GM21737 (cell line): ENCODE measurements at regions not wholly inside any gene's neighbourhood (a gene's known extent, or its start where the extent isn't known, plus 50 kb on each side); places are given as distances from the start of the nearest gene placed in this dataset.
"Not testable (repeated sequence)": the region's sequence is repeated elsewhere in the genome, so short reads cannot be mapped to it uniquely, and the experiment has no call there.

Source experiments
- ATAC-seq: cut with Tn5 transposase; IDR thresholded peaks from one replicate; pipeline ENCODE4 v1.9.1; 2021; ENCODE audit warnings: mild to moderate bottlenecking, moderate library complexity; ENCODE audit not compliant: unreplicated experiment

GRCh38 chr12:42887657-42888056 is 298.1 kb upstream of the PRICKLE1 start:
- no peak for ATAC-seq

DNA sequence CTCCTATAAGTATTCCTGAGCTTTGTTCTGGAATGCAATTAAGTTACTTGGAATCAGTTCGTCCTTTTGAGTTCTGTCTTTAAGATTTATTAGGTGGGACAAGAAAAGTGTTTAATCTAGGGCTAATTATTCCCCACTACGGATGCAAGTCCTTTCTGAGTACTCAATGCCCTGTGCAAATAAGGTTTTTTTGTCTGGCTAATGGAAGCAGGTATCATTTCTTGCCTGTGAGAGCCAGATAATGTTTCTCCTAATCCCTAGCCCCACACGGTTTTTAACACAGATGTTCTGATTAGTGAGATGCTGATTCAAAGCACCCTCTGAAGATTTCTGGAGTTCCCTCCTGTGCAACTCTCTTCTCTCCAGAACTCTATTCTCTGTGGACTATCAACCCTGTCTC is 296.6 kb upstream of the PRICKLE1 start:
- ATAC-seq: no peak

- no peak for ATAC-seq
These were observed 296.1 kb upstream of the PRICKLE1 start for GRCh38 chr12:42885677-42886076.

DNA sequence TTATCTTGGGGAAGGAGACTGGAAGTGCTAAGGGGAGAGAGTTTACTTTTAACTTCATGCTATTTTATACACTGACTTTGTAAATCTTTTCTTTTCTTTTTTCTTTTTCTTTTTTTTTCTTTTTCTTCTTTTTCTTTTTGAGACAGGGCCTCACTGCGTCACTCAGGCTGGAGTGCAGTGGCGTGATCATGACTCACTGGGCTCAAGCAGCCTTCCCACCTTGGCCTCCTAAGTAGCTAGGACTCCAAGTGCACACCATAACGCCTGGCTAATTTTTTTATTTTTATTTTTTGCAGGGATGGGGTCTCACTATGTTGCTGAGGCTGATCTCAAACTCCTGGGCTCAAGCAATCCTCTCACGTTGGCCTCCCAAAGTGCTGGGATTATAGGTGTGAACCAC is 294.6 kb upstream of the PRICKLE1 start:
- ATAC-seq: no peak

DNA sequence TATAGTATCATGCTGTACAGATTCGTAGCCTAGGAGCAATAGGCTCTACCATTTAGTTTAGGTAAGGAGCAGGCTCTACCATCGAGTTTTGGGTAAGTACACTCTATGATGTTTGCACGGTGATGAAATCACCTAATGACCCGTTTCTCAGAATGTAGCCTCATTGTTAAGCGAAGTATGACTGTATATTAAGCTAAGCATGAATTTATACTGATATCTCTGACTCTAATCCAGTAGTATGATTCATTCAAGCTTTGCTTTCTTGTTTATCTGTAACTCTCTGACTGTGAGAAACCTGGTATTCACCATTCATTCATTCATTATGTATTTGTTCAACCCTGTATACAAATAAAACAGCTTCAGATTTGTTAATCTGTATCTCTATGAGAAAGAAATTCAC is 283.9 kb upstream of the PRICKLE1 start:
- ATAC-seq: no peak

GRCh38 chr12:42871816-42872215 is 282.3 kb upstream of the PRICKLE1 start:
- ATAC-seq: no peak

GRCh38 chr12:42868291-42868690 is 278.7 kb upstream of the PRICKLE1 start:
- ATAC-seq: no peak

DNA sequence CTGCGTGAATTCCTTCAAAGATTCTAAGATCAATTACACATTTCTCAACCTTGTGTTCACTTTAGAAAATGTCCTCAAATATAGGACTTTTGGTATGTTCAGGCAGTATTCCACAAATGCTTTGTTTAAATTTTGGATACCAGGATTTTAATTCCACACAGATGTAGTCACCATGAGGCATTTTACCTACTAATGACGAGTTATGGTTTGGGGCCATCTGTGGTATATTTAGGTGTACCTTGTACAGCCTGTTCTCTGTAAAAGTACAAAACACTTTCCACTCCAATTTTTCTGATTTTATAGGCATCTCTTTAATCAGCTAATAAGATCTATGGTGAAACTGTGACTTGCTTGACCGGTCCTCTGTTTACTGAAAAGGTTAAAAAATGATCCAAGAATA is 275.7 kb upstream of the PRICKLE1 start:
- ATAC-seq: no peak

GRCh38 chr12:42862055-42862454 is 272.5 kb upstream of the PRICKLE1 start:
- no peak for ATAC-seq

DNA sequence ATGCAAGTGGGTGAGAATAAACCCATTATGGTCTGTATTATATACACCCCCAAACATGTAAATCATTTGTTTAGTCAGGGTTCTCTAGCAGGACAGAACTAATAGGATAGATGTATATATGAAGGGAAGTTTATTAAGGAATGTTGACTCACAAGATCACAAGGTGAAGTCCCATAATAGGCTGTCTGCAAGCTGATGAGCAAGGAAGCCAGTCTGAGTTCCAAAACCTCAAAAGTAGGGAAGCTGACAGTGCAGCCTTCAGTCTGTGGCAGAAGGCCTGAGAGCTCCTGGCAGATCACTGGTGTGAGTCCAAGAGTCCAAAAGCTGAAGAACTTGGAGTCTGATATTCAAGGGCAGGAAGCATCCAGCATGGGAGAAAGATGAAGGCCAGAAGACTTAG is 270.8 kb upstream of the PRICKLE1 start:
- ATAC-seq: not testable (repeated sequence)

- no peak for ATAC-seq
These were observed 270.1 kb upstream of the PRICKLE1 start for GRCh38 chr12:42859612-42860011.

DNA sequence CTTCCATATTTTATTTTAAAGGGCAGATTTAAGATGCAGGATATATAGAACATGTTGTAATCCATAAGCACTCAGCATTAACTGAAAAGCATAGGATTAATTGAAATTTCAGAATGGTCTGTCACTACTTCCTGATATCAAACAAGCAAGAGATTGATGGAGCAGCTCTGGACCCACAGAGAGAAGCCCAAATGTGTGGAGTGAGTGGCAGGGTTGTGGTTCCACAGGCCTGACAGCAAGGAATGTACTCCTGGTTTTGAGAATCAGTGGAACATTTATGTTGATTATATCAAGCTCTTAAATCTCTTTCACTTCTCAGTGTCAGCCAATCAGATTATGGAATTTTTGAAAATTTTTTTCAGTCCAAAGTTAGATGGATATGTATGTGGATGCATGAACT is 267.6 kb upstream of the PRICKLE1 start:
- ATAC-seq: no peak

- no peak for ATAC-seq
These were observed 265.9 kb upstream of the PRICKLE1 start for GRCh38 chr12:42855362-42855950.

DNA sequence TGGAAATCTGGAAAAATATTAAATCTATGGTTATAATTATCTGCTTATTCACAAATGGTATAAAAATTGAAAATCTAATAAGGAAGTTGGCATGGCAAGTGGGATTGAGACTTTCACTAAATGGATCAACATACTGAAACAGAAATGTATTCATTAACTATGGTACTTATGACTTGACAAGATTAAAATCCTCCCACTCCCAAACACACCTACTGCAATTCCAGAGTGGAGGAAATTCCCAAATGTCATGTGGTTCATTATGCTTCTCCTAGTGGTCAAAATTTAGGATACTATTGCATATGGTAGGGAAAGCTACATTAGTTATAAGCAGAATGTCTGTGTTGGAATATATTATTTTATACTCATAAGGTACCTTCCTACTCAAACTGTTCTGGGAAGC is 265.3 kb upstream of the PRICKLE1 start:
- ATAC-seq: no peak

DNA sequence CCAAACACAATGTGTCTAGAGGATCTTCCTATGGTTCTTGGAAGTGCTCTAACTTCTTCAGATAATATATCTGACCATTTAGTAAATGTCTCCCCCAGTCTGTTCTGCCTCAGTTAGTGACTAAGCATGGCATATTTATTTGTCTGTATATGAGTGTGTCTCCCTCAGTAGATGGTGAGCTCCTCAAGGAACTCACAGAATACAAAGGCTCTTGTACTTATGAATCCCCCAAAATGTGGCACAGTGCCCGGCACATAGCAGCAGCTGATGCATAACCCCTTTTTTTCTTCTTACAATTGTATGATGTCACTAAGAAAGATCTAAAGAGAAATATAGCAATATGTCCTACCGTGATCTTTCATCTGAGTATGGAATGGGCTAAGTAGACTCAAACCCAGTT is 264.7 kb upstream of the PRICKLE1 start:
- ATAC-seq: no peak

- no peak for ATAC-seq
These were observed 264.0 kb upstream of the PRICKLE1 start for GRCh38 chr12:42853370-42854140.

GRCh38 chr12:42846782-42847181 is 257.2 kb upstream of the PRICKLE1 start:
- ATAC-seq: no peak

DNA sequence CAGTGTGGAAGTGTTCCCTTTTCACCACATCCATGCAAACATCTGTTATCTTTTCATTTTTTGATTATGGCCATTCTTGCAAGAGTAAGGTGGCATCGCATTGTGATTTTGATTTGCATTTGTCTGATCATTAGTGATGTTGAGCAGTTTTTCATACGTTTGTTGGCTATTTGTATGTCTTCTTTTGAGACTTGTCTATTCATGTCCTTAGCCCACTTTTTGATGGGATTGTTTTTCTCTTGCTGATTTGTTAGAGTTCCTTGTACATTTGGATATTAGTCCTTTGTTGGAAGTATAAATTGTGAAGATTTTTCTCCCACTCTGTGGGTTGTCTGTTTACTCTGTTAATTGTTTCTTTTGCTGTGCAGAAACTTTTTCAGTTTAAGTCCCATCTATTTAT is 244.5 kb upstream of the PRICKLE1 start:
- no peak for ATAC-seq

- ATAC-seq: no peak
These were observed 239.3 kb upstream of the PRICKLE1 start for GRCh38 chr12:42828836-42829235.

DNA sequence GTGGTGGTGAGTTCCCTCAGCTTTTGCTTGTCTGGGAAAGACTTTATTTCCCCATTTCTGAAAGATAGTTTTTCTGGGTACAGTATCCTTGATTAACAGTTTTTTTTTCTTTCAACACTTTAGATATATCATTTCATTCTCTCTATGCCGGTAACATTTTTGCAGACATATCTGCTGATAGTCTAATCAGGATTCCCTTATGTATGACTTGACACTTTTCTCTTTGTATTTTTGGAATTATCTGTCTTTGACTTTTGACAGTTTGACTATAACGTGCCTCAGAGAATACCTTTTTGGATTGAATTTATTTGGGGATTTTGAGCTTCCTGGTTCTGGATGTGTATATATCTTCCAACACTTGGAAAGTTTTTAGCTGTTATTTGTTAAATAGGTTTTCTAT is 234.8 kb upstream of the PRICKLE1 start:
- ATAC-seq: no peak

GRCh38 chr12:42823679-42824078 is 234.1 kb upstream of the PRICKLE1 start:
- no peak for ATAC-seq

GRCh38 chr12:42819846-42820245 is 230.3 kb upstream of the PRICKLE1 start:
- no peak for ATAC-seq

GRCh38 chr12:42815068-42815467 is 225.5 kb upstream of the PRICKLE1 start:
- no peak for ATAC-seq
